ENCODE measurements at regions not wholly inside any gene's neighbourhood (a gene's known extent, or its start where the extent isn't known, plus 50 kb on each side); places are given as distances from the start of the nearest gene placed in this dataset.

GRCh38 chr12:127649961-127650360, 617.0 kb upstream of the TMEM132C start:
- in situ Hi-C loops (cut with HindIII; ENCODE audit: low pct_unique_long_range_greater_than_20kb, low sequenced_read_pairs): no loop called here
- no peak for DNase-seq (ENCODE audit: low read depth, low spot score)

- in situ Hi-C loops (cut with HindIII; ENCODE audit: low pct_unique_long_range_greater_than_20kb, low sequenced_read_pairs): no loop called here
- DNase-seq (ENCODE audit: low read depth, low spot score): no peak
Measured at GRCh38 chr12:127650626-127651025, 616.3 kb upstream of the TMEM132C start.

GRCh38 chr12:127652281-127652680, 614.7 kb upstream of the TMEM132C start:
- in situ Hi-C loops (cut with HindIII; ENCODE audit: low pct_unique_long_range_greater_than_20kb, low sequenced_read_pairs): no loop called here
- no peak for DNase-seq (ENCODE audit: low read depth, low spot score)

- DNase-seq (ENCODE audit: low read depth, low spot score): no peak
- in situ Hi-C loops (cut with HindIII; ENCODE audit: low pct_unique_long_range_greater_than_20kb, low sequenced_read_pairs): no loop called here
Measured at GRCh38 chr12:127654383-127654985, 612.5 kb upstream of the TMEM132C start.

- no peak for DNase-seq (ENCODE audit: low read depth, low spot score)
- in situ Hi-C loops (cut with HindIII; ENCODE audit: low pct_unique_long_range_greater_than_20kb, low sequenced_read_pairs): no loop called here
Measured at GRCh38 chr12:127655691-127656090, 611.3 kb upstream of the TMEM132C start.

- in situ Hi-C loops (cut with HindIII; ENCODE audit: low pct_unique_long_range_greater_than_20kb, low sequenced_read_pairs): no loop called here
- no peak for DNase-seq (ENCODE audit: low read depth, low spot score)
Measured at GRCh38 chr12:127656266-127656665, 610.7 kb upstream of the TMEM132C start.

GRCh38 chr12:127657036-127657435, 609.9 kb upstream of the TMEM132C start:
- no peak for DNase-seq (ENCODE audit: low read depth, low spot score)
- in situ Hi-C loops (cut with HindIII; ENCODE audit: low pct_unique_long_range_greater_than_20kb, low sequenced_read_pairs): no loop called here

- in situ Hi-C loops (cut with HindIII; ENCODE audit: low pct_unique_long_range_greater_than_20kb, low sequenced_read_pairs): no loop called here
- no peak for DNase-seq (ENCODE audit: low read depth, low spot score)
Measured at GRCh38 chr12:127660961-127661360, 606.0 kb upstream of the TMEM132C start.

- DNase-seq (ENCODE audit: low read depth, low spot score): no peak
- in situ Hi-C loops (cut with HindIII; ENCODE audit: low pct_unique_long_range_greater_than_20kb, low sequenced_read_pairs): no loop called here
Measured at GRCh38 chr12:127663716-127664115, 603.3 kb upstream of the TMEM132C start.

GRCh38 chr12:127664901-127665300, 602.1 kb upstream of the TMEM132C start:
- in situ Hi-C loops (cut with HindIII; ENCODE audit: low pct_unique_long_range_greater_than_20kb, low sequenced_read_pairs): no loop called here
- DNase-seq (ENCODE audit: low read depth, low spot score): no peak

GRCh38 chr12:127667131-127667685, 599.8 kb upstream of the TMEM132C start:
- in situ Hi-C loops (cut with HindIII; ENCODE audit: low pct_unique_long_range_greater_than_20kb, low sequenced_read_pairs): no loop called here
- DNase-seq (ENCODE audit: low read depth, low spot score): no peak

GRCh38 chr12:127670294-127670693, 596.7 kb upstream of the TMEM132C start:
- in situ Hi-C loops (cut with HindIII; ENCODE audit: low pct_unique_long_range_greater_than_20kb, low sequenced_read_pairs): no loop called here
- no peak for DNase-seq (ENCODE audit: low read depth, low spot score)

GRCh38 chr12:127670796-127671195, 596.2 kb upstream of the TMEM132C start:
- DNase-seq (ENCODE audit: low read depth, low spot score): no peak
- in situ Hi-C loops (cut with HindIII; ENCODE audit: low pct_unique_long_range_greater_than_20kb, low sequenced_read_pairs): no loop called here

GRCh38 chr12:127675936-127676335, 591.0 kb upstream of the TMEM132C start:
- in situ Hi-C loops (cut with HindIII; ENCODE audit: low pct_unique_long_range_greater_than_20kb, low sequenced_read_pairs): no loop called here
- DNase-seq (ENCODE audit: low read depth, low spot score): no peak

GRCh38 chr12:127677537-127678131, 589.3 kb upstream of the TMEM132C start:
- peak; percentile 82 for DNase-seq (ENCODE audit: low read depth, low spot score)

GRCh38 chr12:127678945-127679344, 588.0 kb upstream of the TMEM132C start:
- no peak for DNase-seq (ENCODE audit: low read depth, low spot score)
- in situ Hi-C loops (cut with HindIII; ENCODE audit: low pct_unique_long_range_greater_than_20kb, low sequenced_read_pairs): no loop called here

More at GRCh38 chr12:127677537-127678131, 589.3 kb upstream of the TMEM132C start:
- in situ Hi-C loops (cut with HindIII; ENCODE audit: low pct_unique_long_range_greater_than_20kb, low sequenced_read_pairs): no loop called here

- no peak for DNase-seq (ENCODE audit: low read depth, low spot score)
- in situ Hi-C loops (cut with HindIII; ENCODE audit: low pct_unique_long_range_greater_than_20kb, low sequenced_read_pairs): no loop called here
Measured at GRCh38 chr12:127680516-127680915, 586.5 kb upstream of the TMEM132C start.

GRCh38 chr12:127681151-127681754, 585.7 kb upstream of the TMEM132C start:
- no peak for DNase-seq (ENCODE audit: low read depth, low spot score)
- in situ Hi-C loops (cut with HindIII; ENCODE audit: low pct_unique_long_range_greater_than_20kb, low sequenced_read_pairs): no loop called here

- in situ Hi-C loops (cut with HindIII; ENCODE audit: low pct_unique_long_range_greater_than_20kb, low sequenced_read_pairs): no loop called here
- DNase-seq (ENCODE audit: low read depth, low spot score): no peak
Measured at GRCh38 chr12:127685491-127685890, 581.5 kb upstream of the TMEM132C start.

All from SK-MEL-5 (cell line).